HG02943 (cell line): ENCODE measurements at regions not wholly inside any gene's neighbourhood (a gene's known extent, or its start where the extent isn't known, plus 50 kb on each side); places are given as distances from the start of the nearest gene placed in this dataset.
"Not testable (repeated sequence)": the region's sequence is repeated elsewhere in the genome, so short reads cannot be mapped to it uniquely, and the experiment has no call there.

ENCODE experiments used
- ATAC-seq: cut with Tn5 transposase; IDR thresholded peaks from one replicate; pipeline ENCODE4 v1.9.1; 2021; ENCODE audit warnings: mild to moderate bottlenecking, low read depth, moderate library complexity; ENCODE audit not compliant: unreplicated experiment

- ATAC-seq: no peak
Measured at GRCh38 chr9:129418451-129418850, 202.4 kb downstream of the C9orf50 start.

DNA sequence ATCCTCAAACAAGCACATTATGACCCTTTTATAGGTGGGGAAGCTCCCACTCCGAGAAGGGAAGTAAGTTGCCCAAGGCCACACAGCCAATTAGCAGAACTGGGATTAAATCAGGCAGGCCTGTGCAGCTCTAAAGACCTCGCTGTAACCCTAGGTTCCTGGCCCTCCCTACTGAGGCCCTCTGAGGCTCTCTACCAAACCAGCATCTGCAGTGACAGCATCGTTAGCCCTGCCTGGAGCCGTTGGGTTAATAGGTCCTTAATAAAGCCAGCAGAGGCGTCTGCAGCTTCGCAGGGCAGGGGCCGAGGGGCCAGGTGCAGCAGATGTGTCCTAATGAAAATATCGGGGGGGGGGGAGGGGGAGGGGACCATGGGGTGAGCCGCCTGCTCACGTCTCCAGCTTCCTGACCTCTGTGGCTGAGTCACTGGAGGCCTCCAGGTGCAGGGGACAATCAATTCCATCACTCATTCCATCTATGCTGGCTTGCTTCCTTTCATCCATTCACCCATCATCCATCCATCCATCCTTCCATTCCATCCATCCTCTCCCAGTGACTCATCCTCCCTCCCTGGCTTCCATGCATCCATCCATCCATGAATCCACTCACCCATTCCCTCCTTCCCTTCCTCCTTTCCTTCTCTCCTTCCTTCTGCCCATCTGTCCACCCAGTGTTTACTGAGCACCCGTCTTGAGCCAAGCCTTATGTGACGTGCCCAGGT, 203.9 kb downstream of the C9orf50 start:
- ATAC-seq: no peak

- ATAC-seq: no peak
Measured at GRCh38 chr9:129415942-129416651, 204.8 kb downstream of the C9orf50 start.

DNA sequence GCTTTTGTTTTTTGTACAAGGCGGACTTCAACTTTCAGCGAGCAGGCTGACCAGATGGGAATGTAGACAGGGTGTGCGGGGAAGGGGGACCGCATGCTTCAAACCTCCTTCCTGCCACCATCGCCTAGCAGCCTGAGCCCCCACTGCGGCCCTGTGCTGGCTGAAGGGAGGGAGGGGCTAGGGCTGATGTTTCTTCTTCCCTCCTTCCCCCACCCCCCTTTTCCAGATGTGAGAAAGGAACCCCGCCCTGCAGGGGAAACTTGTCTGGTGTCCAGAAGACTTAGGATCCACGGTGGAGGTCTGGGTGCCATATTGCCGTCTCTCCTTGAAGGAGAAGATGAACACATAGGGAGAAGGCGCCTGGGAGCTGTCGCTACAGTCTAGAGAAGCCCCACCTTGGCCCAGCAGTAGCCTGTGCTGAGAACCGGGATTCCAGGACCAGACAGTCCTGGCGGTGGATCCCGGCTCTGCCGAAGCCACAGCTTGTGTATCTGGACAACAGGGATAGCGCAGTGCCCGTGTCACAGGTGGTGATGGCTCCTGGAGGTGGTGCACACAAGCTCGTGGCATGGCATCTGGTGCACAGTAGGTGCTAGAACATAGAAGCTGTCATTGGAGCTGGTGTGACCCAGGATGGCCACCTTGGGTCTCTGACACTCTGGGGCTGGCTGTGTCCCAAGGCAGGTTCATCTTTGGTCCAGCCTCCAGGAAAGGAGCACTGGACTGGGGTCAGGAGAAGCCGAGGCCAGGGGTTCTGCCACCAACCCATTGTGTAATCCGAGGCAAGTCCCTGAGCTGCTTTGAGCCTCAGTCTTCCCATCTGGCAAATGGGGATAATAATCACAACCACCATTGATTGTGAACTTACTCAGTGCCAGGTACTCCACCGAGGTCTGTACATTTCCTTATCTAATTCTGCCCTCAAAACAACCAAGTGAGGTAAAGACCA, 205.6 kb downstream of the C9orf50 start:
- no peak for ATAC-seq

DNA sequence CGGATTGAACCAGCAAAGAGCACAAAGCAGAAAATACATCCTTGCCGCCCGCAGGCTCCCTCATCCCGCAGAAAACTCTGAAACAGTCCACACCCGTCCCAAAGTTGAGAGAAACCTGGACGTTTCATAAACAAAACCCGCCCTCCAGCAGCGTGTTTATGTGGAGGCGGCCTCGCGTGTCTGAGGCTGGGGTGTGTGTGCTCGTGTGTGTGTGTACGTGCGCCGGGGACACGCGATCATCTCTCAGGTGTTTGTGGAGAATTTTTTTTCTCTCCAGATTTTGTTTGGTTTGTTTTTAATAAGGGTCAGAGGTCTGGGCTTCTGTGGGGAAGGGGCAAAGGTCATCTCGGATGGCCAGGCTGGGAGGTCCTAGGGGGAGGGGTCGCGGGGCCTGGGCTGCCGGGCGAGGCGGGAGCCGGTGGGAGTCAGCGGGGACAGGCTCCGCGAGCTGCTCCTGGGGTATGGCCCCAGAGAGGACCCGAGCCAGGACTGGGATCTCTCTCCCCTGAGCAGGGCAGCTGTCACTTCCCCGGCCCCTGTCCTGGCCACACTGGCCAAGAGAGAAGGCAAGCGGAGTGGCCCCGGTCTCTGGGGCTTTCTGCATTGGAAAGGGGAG, 206.4 kb downstream of the C9orf50 start:
- no peak for ATAC-seq

GRCh38 chr9:129413537-129414376, 207.1 kb downstream of the C9orf50 start:
- ATAC-seq: peak; percentile 71

DNA sequence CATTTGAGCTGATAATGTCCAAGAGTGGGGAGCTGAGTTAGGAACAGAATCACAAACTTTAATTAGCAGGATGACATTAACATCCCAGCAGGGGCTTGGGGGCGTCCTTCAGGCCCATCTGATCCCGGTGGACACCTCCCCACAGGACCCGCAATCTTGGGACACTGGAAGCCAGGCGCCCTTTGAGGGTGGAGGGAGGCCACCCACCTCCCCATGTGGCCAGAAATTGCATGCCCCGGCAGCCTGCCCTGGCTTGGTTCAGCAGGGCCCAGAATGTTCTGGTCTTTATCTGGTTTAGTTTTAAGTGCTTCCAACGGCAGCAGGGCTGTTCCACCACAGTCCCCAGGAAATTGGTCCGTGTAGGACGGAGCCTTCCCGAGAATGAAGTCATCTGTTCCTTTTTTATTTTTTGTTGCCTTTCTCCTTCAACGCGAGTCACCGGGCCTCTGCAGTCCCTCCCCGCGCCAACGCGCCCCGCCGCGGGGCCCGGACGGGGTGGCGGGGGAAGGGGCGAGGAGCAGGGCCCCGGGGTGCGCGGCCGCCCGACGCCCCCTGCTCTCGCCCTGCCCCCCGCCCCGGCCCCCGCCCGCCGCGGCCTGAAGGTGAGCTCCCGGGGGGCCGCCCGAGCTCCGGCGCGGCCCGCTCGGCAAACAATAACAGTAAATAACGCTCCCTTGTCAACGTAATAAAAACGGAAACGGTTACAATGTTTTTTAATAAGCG, 207.9 kb downstream of the C9orf50 start:
- ATAC-seq: no peak

DNA sequence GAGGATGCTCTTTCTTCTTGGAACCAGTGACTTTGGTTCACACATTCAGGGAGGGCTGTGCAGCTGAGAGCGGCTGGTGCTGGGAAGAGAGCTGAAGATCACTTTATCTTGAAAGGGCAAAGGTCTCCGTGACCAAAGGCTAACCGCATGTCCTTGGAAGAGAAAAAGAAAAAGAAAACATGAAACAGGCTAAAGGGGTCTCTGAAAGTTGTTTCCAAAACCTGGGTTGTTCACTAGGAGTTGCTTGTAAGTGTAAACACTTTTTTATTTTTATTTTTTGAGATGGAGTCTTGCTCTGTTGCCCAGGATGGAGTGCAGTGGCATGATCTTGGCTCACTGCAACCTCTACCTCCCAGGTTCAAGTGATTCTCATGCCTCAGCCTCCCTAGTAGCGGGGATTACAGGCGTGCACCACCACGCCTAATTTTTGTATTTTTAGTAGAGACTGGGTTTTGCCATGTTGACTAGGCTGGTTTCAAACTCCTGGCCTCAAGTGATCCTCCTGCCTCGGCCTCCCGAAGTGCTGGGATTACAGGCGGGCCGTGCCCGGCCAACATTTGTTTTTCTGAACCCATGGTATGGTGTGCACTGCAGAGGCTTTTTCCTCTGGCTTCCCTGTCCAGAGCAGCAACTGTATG, 208.6 kb downstream of the C9orf50 start:
- not testable (repeated sequence) for ATAC-seq

GRCh38 chr9:129411501-129412175, 209.3 kb downstream of the C9orf50 start:
- ATAC-seq: no peak

DNA sequence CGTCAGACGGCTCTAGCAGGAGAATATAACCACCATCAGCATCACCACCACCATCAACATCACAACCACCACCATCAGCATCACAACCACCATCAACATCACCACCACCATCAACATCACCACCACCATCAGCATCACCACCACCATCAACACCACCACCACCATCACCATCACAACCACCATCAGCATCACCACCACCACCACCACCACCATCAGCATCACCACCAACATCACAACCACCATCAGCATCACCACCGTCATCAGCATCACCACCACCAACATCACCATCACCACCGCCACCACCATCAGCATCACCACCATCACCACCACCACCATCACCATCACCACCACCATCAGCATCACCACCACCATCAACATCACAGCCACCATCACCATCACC, 210.7 kb downstream of the C9orf50 start:
- no peak for ATAC-seq

GRCh38 chr9:129408535-129409215, 212.2 kb downstream of the C9orf50 start:
- ATAC-seq: no peak

GRCh38 chr9:129407905-129408452, 212.9 kb downstream of the C9orf50 start:
- ATAC-seq: no peak

DNA sequence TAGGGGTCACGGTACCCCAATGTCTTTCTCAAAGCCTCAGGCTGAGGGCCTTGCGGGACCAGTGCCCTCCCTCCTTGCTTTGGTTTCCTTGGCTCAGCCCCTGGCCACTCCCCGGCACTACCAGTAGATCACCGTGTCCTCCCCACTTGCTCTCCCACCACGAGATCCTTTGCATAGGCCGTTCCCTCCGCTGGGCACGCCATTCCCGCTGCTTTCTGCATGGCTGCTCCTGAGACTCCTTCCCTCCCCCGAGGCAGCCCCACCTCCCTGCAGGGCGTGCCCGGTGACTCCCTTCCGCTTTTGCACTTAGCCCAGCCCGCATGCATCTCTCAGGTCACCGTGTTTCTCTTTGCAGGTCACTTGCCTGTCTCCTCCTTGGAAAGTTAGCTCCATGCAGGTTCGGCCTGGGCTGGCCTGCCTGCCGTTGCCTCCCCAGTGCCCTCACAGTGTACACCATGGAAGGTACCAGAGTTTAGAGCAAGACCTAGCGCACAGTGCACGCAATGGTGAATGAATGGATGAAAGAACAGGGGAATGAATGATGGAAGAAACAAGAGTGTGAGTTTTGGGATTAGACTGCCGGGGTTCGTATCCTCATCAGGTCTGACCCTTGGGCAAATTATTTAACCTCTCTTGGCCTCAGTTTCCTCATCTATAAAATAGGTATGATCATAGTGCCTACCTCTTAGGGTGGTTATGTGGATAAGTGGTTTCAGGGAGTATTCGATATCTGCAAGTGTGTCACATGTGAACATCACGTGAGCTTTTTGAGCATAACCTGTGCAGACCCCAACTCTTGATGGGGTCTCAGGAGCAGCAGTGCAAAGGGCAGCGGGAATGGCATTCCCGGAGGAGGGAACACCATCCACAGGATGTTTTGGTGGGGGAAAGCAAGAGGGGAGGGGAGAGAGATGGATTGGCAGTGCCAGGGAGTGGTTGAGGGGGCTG, 214.3 kb downstream of the C9orf50 start:
- ATAC-seq: no peak

- ATAC-seq: no peak
Measured at GRCh38 chr9:129405827-129406213, 215.1 kb downstream of the C9orf50 start.

GRCh38 chr9:129405089-129405826, 215.6 kb downstream of the C9orf50 start:
- ATAC-seq: no peak
